K562 (cell line): ENCODE measurements at regions not wholly inside any gene's neighbourhood (a gene's known extent, or its start where the extent isn't known, plus 50 kb on each side); places are given as distances from the start of the nearest gene placed in this dataset.

Experiments
- BHLHE40 ChIP-seq: IDR thresholded peaks from 2 replicates; pipeline ENCODE4 v1.6.1; 2011; ENCODE audit warnings: low read length, improper control_type of control experiment
- CSDE1 ChIP-seq, 2 experiments: fragments of 450-650 bp; IDR thresholded peaks; 2 replicates each; pipeline ENCODE4 v1.6.1; 2016; ENCODE audit warnings: mild to moderate bottlenecking in 1 of 2
- HMGN3 ChIP-seq: IDR thresholded peaks from 2 replicates; pipeline ENCODE4 v1.6.1; 2011; ENCODE audit warnings: borderline replicate concordance, low read depth, mild to moderate bottlenecking, mixed read lengths, low read length; ENCODE audit not compliant: insufficient read length; ENCODE audit errors: extremely low read depth
- JUND ChIP-seq, 2 experiments: IDR thresholded peaks; 2 replicates in 1 of 2; 3 replicates in 1 of 2; pipeline ENCODE4 v1.6.1; 2011; ENCODE audit warnings: borderline replicate concordance in 2 of 2, low read depth in 2 of 2, low read length in 2 of 2, improper control_type of control experiment in 1 of 2, missing biosample characterization in 1 of 2, missing genetic modification characterization in 1 of 2, missing genetic modification reagents in 1 of 2
- PTRF ChIP-seq: fragments of 450-650 bp; IDR thresholded peaks from 2 replicates; pipeline ENCODE4 v1.6.1; 2016; ENCODE audit warnings: mild to moderate bottlenecking, missing genetic modification characterization, missing compliant biosample characterization
- REST ChIP-seq, 2 experiments: fragments of 450-650 bp; formaldehyde crosslinking in 1 of 2; IDR thresholded peaks; 2 replicates each; pipeline versions ENCODE4 v1.4.0 to v1.6.1; 2014 to 2020; ENCODE audit warnings: mild to moderate bottlenecking in 2 of 2, borderline replicate concordance in 1 of 2, low read depth in 1 of 2
- ZNF165 ChIP-seq: fragments of 250-450 bp; sonication (Bioruptor Pico); IDR thresholded peaks from 2 replicates; pipeline ENCODE4 v1.4.0; 2020; ENCODE audit warnings: borderline replicate concordance
- ZNF407 ChIP-seq: fragments of 450-650 bp; IDR thresholded peaks from 2 replicates; pipeline ENCODE4 v1.6.1; 2016; ENCODE audit warnings: low read depth

- TF ChIP-seq REST (IDR thresholded peaks at IDR 0.05; ENCODE audit: borderline replicate concordance) (no peak), REST (CRISPR knock-in tag; IDR thresholded peaks at IDR 0.05; ENCODE audit: low read depth) (no peak), CSDE1 (IDR thresholded peaks at IDR 0.05) (no peak), PTRF (tag) (no peak), ZNF407 (no peak), ZNF165 (no peak), BHLHE40 (no peak), JUND (IDR thresholded peaks at IDR 0.05; ENCODE audit: borderline replicate concordance, low read depth, low read length) (peak; percentile 39; the same call in 1 of the 2 replicates), JUND (tag; IDR thresholded peaks at IDR 0.05; ENCODE audit: borderline replicate concordance, low read depth, low read length) (no peak; the same call in 2 of the 3 replicates), HMGN3 (no peak)
Measured at GRCh38 chr17:55567240-55568214, 56.3 kb upstream of the SMIM36 start (continued).
